NCI-H446 treated with DMSO at 0.1 percent for 48 hours (cell line): ENCODE measurements at regions not wholly inside any gene's neighbourhood (a gene's known extent, or its start where the extent isn't known, plus 50 kb on each side); places are given as distances from the start of the nearest gene placed in this dataset.

Experiments used
- DNase-seq: peaks from one replicate; lab custom pipeline; 2025; lab: John Stamatoyannopoulos, UW

- DNase-seq, result no peak
Observed at GRCh38 chr4:138925495-138925894, 90.1 kb upstream of the NOCT start.

GRCh38 chr4:138919094-138919936 lies 96.3 kb upstream of the NOCT start:
- no peak for DNase-seq

GRCh38 chr4:138918169-138918869 lies 97.3 kb upstream of the NOCT start:
- no peak for DNase-seq

- DNase-seq, result no peak
Observed at GRCh38 chr4:138916763-138917162, 98.8 kb upstream of the NOCT start.

GRCh38 chr4:138915756-138916155 lies 99.8 kb upstream of the NOCT start:
- no peak for DNase-seq

- no peak for DNase-seq
Observed at GRCh38 chr4:138912704-138913340, 102.8 kb upstream of the NOCT start.

GRCh38 chr4:138911909-138912703 lies 103.5 kb upstream of the NOCT start:
- no peak for DNase-seq

GRCh38 chr4:138910914-138911336 lies 104.7 kb upstream of the NOCT start:
- peak; percentile 12 for DNase-seq

GRCh38 chr4:138910195-138910913 lies 105.2 kb upstream of the NOCT start:
- no peak for DNase-seq

GRCh38 chr4:138909587-138909986 lies 106.0 kb upstream of the NOCT start:
- no peak for DNase-seq

- DNase-seq, result no peak
Observed at GRCh38 chr4:138908134-138908533, 107.4 kb upstream of the NOCT start.

GRCh38 chr4:138907174-138907573 lies 108.4 kb upstream of the NOCT start:
- no peak for DNase-seq

GRCh38 chr4:138904793-138905192 lies 110.8 kb upstream of the NOCT start:
- DNase-seq, result no peak

- no peak for DNase-seq
Observed at GRCh38 chr4:138903185-138903584, 112.4 kb upstream of the NOCT start.

GRCh38 chr4:138902705-138903104 lies 112.9 kb upstream of the NOCT start:
- no peak for DNase-seq

GRCh38 chr4:138901177-138901576 lies 114.4 kb upstream of the NOCT start:
- DNase-seq, result no peak

GRCh38 chr4:138899999-138900398 lies 115.6 kb upstream of the NOCT start:
- no peak for DNase-seq

GRCh38 chr4:138898282-138898681 lies 117.3 kb upstream of the NOCT start:
- no peak for DNase-seq

GRCh38 chr4:138897811-138898226 lies 117.8 kb upstream of the NOCT start:
- DNase-seq, result no peak

GRCh38 chr4:138894709-138895108 lies 120.9 kb upstream of the NOCT start:
- no peak for DNase-seq

- DNase-seq, result no peak
Observed at GRCh38 chr4:138894011-138894410, 121.6 kb upstream of the NOCT start.
